Endothelial cell of umbilical vein (primary cell): ENCODE measurements at regions not wholly inside any gene's neighbourhood (a gene's known extent, or its start where the extent isn't known, plus 50 kb on each side); places are given as distances from the start of the nearest gene placed in this dataset.

Source experiments
- BruUV-seq: library from RNA; stranded (reverse); fragments of 400-500 nt; replicated peaks from 2 replicates; lab custom pipeline; 2021; lab: Mats Ljungman, UMichigan
- CTCF ChIA-PET: fragments of 300-600, 350-600 bp; sonication (Branson Sonifier 250); formaldehyde crosslinking; loops from one replicate; lab custom pipeline; 2021; ENCODE audit warnings: antibody characterized with exemption, inconsistent platforms; lab: Charles Lee
- POLR2A ChIA-PET: fragments of 300-600, 350-600 bp; sonication (Branson Sonifier 250); formaldehyde crosslinking; loops from one replicate; lab custom pipeline; 2021; ENCODE audit warnings: antibody characterized with exemption, inconsistent platforms; lab: Charles Lee
- DNase-seq: peaks from one replicate; pipeline ENCODE4 v3.0.0-alpha.2; 2011; ENCODE audit warnings: low read depth, low spot score
- FAIRE-seq: peaks from 2 replicates; lab custom pipeline; 2011; peaks lifted over from hg19 to GRCh38; lab: Jason Lieb, UNC
- H2AFZ ChIP-seq: 2 replicates; pipeline ENCODE4 v1.6.0; 2012; ENCODE audit warnings: low read depth, low read length, control low read depth, inconsistent platforms
- H3K27ac ChIP-seq: 2 replicates; pipeline ENCODE4 v1.5.1; 2011; ENCODE audit warnings: low read depth, mild to moderate bottlenecking, control low read depth, low read length, moderate library complexity; ENCODE audit not compliant: insufficient read depth
- H3K27me3 ChIP-seq, 2 experiments: 2 replicates each; pipeline versions ENCODE4 v1.6.0 to v1.6.1; 2011; ENCODE audit warnings: low read length in 2 of 2, mixed read lengths in 1 of 2; ENCODE audit not compliant: control insufficient read depth in 2 of 2, insufficient read depth in 2 of 2
- H3K36me3 ChIP-seq, 2 experiments: 2 replicates in 1 of 2; 3 replicates in 1 of 2; pipeline ENCODE4 v1.5.1; 2011; ENCODE audit warnings: low read length in 2 of 2, mild to moderate bottlenecking in 1 of 2, moderate library complexity in 1 of 2; ENCODE audit not compliant: control insufficient read depth in 2 of 2, insufficient read depth in 2 of 2; ENCODE audit errors: extremely low read depth in 1 of 2
- H3K4me1 ChIP-seq: 3 replicates; pipeline ENCODE4 v1.5.1; 2011; ENCODE audit warnings: mild to moderate bottlenecking, low read length; ENCODE audit not compliant: control insufficient read depth, insufficient read depth; ENCODE audit errors: extremely low read depth
- H3K4me2 ChIP-seq: 2 replicates; pipeline ENCODE4 v1.6.1; 2011; ENCODE audit warnings: low read length, control low read depth, mixed read lengths; ENCODE audit not compliant: insufficient read depth
- H3K4me3 ChIP-seq, 3 experiments: fragments of 200-600 bp in 1 of 3; sonication (generic), shearing (Covaris generic) in 1 of 3; replicated peaks in 1 of 3; 2 replicates each; pipeline ENCODE4 v1.5.1; 2011 to 2016; ENCODE audit warnings: control low read depth in 3 of 3, low read length in 3 of 3, mild to moderate bottlenecking in 2 of 3, inconsistent platforms in 1 of 3, low read depth in 1 of 3, moderate library complexity in 1 of 3; ENCODE audit not compliant: insufficient read depth in 1 of 3
- H3K79me2 ChIP-seq: 2 replicates; pipeline ENCODE4 v1.6.0; 2012; ENCODE audit warnings: low read length, inconsistent platforms; ENCODE audit not compliant: control insufficient read depth, insufficient read depth
- H3K9ac ChIP-seq: replicated peaks from 2 replicates; pipeline ENCODE3; 2011; ENCODE audit warnings: low read length, control low read depth; ENCODE audit not compliant: insufficient read depth; ENCODE audit errors: extremely low read depth
- H3K9me1 ChIP-seq: replicated peaks from 3 replicates; pipeline ENCODE4 v1.6.0; 2011; ENCODE audit warnings: mild to moderate bottlenecking, low read length; ENCODE audit not compliant: control insufficient read depth, insufficient read depth; ENCODE audit errors: extremely low read depth
- H3K9me3 ChIP-seq: replicated peaks from 2 replicates; pipeline ENCODE4 v1.5.1; 2012; ENCODE audit warnings: low read length, inconsistent platforms; ENCODE audit not compliant: control insufficient read depth, insufficient read depth
- H4K20me1 ChIP-seq: replicated peaks from 2 replicates; pipeline ENCODE3; 2011; ENCODE audit warnings: mild to moderate bottlenecking, low read length; ENCODE audit not compliant: control insufficient read depth, insufficient read depth; ENCODE audit errors: extremely low read depth
- CTCF ChIP-seq, 2 donors: IDR thresholded peaks; 1 replicate in 1 of 2; 2 replicates in 1 of 2; pipeline ENCODE4 v1.5.1; 2011; ENCODE audit warnings: low read length in 2 of 2, mild to moderate bottlenecking in 2 of 2, moderate library complexity in 2 of 2, control low read depth in 1 of 2, inconsistent platforms in 1 of 2, low read depth in 1 of 2; ENCODE audit not compliant: insufficient read depth in 1 of 2; ENCODE audit errors: extremely low read depth in 1 of 2
- FOS ChIP-seq: IDR thresholded peaks from 2 replicates; pipeline ENCODE4 v1.6.1; 2011; ENCODE audit warnings: mild to moderate bottlenecking, low read length, moderate library complexity, borderline replicate concordance; ENCODE audit not compliant: insufficient read depth
- GATA2 ChIP-seq: IDR thresholded peaks from 2 replicates; pipeline ENCODE4 v1.7.0; 2011; ENCODE audit warnings: low read depth, mild to moderate bottlenecking, moderate library complexity, mixed read lengths, low read length; ENCODE audit not compliant: insufficient read length, insufficient read depth
- JUN ChIP-seq: IDR thresholded peaks from 2 replicates; pipeline ENCODE4 v1.6.1; 2011; ENCODE audit warnings: borderline replicate concordance, low read depth; ENCODE audit not compliant: insufficient read length, insufficient read depth
- MYC ChIP-seq: IDR thresholded peaks from one replicate; pipeline ENCODE4 v1.6.1; 2011; ENCODE audit warnings: mild to moderate bottlenecking, low read depth, low read length
- POLR2A ChIP-seq: IDR thresholded peaks from 2 replicates; pipeline ENCODE4 v1.6.1; 2012; ENCODE audit warnings: low read depth, mild to moderate bottlenecking, control low read depth, low read length
- POLR2AphosphoS5 ChIP-seq: IDR thresholded peaks from 2 replicates; pipeline ENCODE4 v1.6.1; 2012; ENCODE audit warnings: low read depth, mild to moderate bottlenecking, control low read depth, low read length, moderate library complexity; ENCODE audit not compliant: insufficient read depth
- dilution Hi-C: fragments of 300-500 bp; cut with MboI; formaldehyde crosslinking; loops from one replicate; pipeline ENCODE4 v1.15.0; 2019; ENCODE audit warnings: low sequenced_read_pairs; ENCODE audit not compliant: extremely low pct_ligation_motif_present
- intact Hi-C: fragments of 100-400 bp; cut with micrococcal nuclease; formaldehyde crosslinking; loops from one replicate; pipeline ENCODE4 v1.10.0; 2022
- TF ChIP-seq, protein P1 (sequence below): IDR thresholded peaks from 2 replicates; pipeline ENCODE4 v1.6.1; 2011; ENCODE audit not compliant: insufficient read depth, insufficient read length

DNA sequence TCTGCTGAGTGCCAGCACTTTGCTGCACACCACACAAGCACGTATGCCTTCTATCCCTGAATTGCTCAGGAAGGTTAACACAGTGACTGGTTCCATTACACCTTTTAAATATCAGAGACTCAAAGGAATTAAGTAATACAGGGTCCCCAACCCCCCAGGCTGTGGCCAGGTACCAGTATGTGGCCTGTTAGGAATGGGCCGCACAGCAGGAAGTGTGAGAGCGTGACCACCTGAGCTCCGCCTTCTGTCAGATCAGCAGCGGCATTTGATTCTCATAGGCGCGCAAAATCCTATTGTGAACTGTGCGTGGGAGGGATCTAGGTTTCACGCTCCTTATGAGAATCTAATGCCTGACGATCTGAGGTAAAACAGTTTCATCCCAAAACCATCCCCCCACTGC lies 194.5 kb downstream of the FOXO1 start:
- FAIRE-seq: no peak
- dilution Hi-C loops: no loop called here
- Histone ChIP-seq H3K9ac (no peak overlapping the region), H3K79me2 (no peaks in the 10 kb centered on the region), H3K4me3 (no peak overlapping the region), H3K4me2 (no peak overlapping the region), H3K9me1 (no peaks in the 10 kb centered on the region), H3K36me3 (no peaks in the 10 kb centered on the region), H2AFZ (no peak overlapping the region), H3K27me3 (no peaks in the 10 kb centered on the region), H3K27ac (no peak overlapping the region), H3K4me1 (peaks cover 8% of the 10 kb centered on the region), H4K20me1 (no peaks in the 10 kb centered on the region), H3K9me3 (no peaks in the 10 kb centered on the region)
- no peak for DNase-seq
- CTCF ChIA-PET: no interaction called here
- no peak for TF ChIP-seq CTCF (IDR thresholded peaks at IDR 0.05; ENCODE audit: extremely low read depth in 1 of 2, insufficient read depth in 1 of 2, low read depth in 1 of 2, low read length in 2 of 2)
- no peak for TF ChIP-seq FOS
- no peak for TF ChIP-seq POLR2A
- no peak for TF ChIP-seq GATA2
- no peak for TF ChIP-seq JUN
- TF ChIP-seq, protein P1, sequence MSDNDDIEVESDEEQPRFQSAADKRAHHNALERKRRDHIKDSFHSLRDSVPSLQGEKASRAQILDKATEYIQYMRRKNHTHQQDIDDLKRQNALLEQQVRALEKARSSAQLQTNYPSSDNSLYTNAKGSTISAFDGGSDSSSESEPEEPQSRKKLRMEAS: no peak
- no peak for TF ChIP-seq MYC
- no peak for TF ChIP-seq POLR2AphosphoS5
- no TSS peak for BruUV-seq
- POLR2A ChIA-PET: no interaction called here
- intact Hi-C loops: no loop called here
